T-helper 1 cell (primary cell): ENCODE measurements at regions not wholly inside any gene's neighbourhood (a gene's known extent, or its start where the extent isn't known, plus 50 kb on each side); places are given as distances from the start of the nearest gene placed in this dataset.
"Not testable (repeated sequence)": the region's sequence is repeated elsewhere in the genome, so short reads cannot be mapped to it uniquely, and the experiment has no call there.

ENCODE experiments used
- DNase-seq, 5 donors: peaks; one replicate each; pipeline ENCODE4 v3.0.0-alpha.2; 2012 to 2020

- no peak for DNase-seq
These were observed 143.0 kb upstream of the PITX1 start for GRCh38 chr5:135176991-135177390.

- DNase-seq, result no peak
These were observed 140.5 kb upstream of the PITX1 start for GRCh38 chr5:135174315-135175096.

DNA sequence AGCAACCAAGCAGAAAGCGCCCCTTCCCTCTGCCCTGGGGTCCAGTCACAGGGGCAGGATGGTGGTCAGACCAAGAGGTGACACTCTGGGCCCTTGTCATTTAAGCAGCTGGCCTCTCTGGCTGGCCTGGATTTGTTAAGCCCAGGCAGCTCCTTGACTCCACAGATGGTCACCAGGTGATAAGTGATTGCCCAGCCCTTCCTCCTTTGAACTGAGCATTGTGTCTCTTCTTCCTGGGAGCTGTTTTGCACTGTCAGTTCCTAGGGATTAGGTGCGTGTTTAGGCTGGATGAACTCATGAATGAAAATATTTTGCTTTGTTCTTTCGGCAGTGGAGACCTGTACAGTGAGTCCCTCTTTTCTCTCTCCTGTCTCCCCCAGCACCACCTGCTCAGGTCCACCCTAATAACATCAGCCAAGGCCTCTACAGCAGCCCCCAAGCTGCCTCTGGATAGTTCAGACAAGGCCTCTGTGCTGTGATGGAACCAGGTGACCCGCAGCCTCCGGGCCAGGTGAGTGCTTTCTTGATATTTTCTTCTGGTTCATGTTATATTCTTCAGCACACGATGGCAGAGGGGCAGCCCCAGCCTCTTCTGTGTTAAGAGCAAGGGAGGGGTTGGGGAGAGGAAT lies 139.7 kb upstream of the PITX1 start:
- no peak for DNase-seq

DNA sequence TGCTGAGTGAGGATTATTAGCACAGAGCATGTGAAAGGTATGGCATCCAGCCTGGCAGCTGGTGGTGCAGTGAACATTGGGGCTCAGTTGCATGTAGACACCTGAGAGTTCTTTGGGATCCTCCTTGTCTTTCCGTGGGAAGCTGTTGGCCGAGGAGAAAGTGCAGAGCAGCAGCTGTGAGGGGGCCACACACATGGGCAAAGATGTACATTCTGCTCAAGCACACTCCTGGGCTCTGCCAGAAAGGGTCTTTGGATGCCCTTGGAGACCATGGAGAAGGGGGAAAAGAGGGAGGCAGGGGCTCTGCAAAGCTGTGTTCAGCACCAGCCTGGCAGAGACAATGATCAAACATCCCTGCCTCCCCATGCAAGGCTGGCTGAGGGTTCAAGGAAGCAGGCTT lies 138.7 kb upstream of the PITX1 start:
- no peak for DNase-seq

- DNase-seq, result no peak
These were observed 137.3 kb upstream of the PITX1 start for GRCh38 chr5:135171336-135171735.

GRCh38 chr5:135170500-135170899 lies 136.5 kb upstream of the PITX1 start:
- DNase-seq, result no peak

GRCh38 chr5:135169753-135170152 lies 135.7 kb upstream of the PITX1 start:
- DNase-seq, result no peak

GRCh38 chr5:135167634-135168033 lies 133.6 kb upstream of the PITX1 start:
- no peak for DNase-seq

- DNase-seq, result not testable (repeated sequence)
These were observed 131.0 kb upstream of the PITX1 start for GRCh38 chr5:135164873-135165614.

GRCh38 chr5:135163964-135164363 lies 129.9 kb upstream of the PITX1 start:
- DNase-seq, result no peak

DNA sequence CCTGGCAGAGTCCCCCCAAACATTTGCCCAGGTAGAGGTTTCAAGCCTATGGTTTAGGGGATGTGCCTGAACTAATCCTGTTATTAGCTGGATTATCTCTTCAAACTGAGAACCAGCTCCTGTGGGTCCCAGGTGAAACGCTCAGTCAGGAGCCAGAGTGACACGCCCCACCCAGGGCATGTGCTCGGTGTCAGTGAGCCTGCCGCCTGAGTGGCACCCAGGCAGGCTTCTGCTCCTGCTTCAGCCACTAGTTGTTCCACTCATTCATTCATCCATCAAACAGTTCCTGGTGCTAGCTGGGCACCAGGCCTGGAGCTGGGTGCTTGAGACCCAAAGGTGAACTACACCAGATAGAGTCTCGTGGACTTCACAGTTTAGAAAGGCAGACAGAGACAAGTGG lies 129.4 kb upstream of the PITX1 start:
- no peak for DNase-seq

DNA sequence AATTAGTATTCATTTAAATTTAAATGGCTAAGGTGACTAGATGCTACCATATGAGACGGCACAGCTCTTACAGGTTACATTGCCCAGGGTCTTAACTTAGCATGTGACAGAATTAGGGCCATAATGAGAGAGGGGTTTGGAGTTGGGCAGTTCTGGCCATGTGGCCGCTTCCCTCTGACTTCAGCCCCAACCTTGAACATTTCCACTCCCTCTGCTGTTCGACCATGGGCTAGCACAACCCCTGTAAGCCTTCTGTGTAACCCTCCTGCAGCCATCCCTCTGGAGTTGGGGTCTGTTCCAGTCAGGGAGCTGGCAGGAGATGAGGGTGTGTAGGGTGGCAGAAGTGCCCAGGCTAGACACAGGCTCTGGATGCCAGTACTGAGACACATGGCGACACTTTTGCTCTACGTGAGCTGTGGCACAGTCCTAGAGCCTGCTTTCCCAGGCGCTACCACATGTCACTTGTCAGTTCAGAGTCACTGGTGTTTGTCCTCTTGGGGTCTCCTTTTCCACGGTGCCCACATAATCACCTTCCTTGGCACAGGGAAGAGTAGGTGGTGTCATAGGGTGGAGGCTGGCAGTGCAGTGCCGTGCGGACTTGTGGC lies 128.7 kb upstream of the PITX1 start:
- no peak for DNase-seq

- DNase-seq, result no peak
These were observed 127.2 kb upstream of the PITX1 start for GRCh38 chr5:135161221-135161620.

DNA sequence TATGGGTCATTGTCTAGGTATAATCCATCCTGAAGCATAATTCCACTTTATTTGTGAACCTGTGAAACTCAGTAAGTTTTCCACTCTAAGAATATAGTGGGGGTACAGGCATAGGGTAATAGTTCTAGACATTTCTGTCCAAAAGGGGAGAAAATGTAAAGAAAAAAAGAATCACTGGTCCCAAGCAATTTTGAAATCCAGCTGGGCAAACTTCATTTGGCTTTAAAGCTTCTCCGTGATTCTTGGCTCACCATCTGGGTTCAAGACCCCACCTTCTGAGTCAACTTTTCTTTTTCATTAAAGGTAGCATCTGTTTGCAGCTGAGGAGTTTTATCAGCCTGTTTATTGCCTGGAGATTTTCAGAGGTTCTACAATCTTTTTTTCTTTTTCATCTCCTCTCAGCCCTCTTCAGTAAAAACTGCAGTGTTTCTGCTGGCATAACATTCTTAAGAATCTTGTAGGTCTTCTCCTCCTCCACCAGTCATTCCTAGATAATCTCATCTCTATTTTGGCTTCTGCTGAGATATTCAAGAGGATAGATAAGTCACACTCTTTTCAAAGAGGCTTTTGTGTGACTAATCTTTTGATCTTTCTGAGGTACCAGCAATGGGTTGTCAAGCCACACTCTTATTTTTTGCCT lies 126.1 kb upstream of the PITX1 start:
- no peak for DNase-seq

GRCh38 chr5:135159626-135160025 lies 125.6 kb upstream of the PITX1 start:
- no peak for DNase-seq

DNA sequence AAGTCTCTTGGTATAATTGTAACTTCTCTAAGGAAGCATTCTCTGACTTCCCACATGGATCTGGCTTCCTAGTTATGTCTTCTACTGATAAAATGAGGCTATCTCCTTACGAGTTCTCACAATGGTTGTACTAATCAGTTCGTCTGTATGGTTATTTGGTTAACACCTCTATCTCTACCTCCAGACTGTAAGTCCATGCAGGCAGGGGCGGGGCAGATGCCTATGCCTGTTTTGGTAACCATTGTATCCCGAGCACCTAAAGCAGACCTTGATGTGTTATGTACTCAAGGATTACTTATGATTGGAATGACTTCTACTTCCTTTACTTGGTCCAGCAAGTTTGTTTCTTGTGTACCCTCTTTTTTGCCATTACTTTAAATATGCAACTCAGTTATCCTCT lies 125.0 kb upstream of the PITX1 start:
- DNase-seq, result no peak

DNA sequence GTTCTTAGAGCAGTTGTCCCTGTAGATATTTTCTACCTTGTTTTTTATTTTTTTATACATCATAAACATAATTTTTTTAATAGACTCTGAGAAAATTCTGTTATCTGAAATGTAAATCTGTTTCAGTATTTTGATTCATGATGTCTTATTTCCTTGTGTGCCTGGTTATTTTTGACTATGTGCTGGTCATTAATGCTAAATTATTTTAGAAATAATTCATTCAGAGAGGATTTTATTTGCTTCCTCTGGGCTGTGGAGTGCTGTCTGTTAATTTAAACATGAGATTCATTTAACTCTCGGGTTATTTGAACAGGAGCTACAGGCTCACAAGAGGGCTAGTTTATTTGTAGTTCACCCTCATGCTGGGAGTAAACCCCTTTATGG lies 124.3 kb upstream of the PITX1 start:
- no peak for DNase-seq

- DNase-seq, result no peak
These were observed 123.6 kb upstream of the PITX1 start for GRCh38 chr5:135157421-135158313.

GRCh38 chr5:135156715-135157404 lies 122.8 kb upstream of the PITX1 start:
- no peak for DNase-seq

GRCh38 chr5:135156337-135156714 lies 122.3 kb upstream of the PITX1 start:
- no peak for DNase-seq

DNA sequence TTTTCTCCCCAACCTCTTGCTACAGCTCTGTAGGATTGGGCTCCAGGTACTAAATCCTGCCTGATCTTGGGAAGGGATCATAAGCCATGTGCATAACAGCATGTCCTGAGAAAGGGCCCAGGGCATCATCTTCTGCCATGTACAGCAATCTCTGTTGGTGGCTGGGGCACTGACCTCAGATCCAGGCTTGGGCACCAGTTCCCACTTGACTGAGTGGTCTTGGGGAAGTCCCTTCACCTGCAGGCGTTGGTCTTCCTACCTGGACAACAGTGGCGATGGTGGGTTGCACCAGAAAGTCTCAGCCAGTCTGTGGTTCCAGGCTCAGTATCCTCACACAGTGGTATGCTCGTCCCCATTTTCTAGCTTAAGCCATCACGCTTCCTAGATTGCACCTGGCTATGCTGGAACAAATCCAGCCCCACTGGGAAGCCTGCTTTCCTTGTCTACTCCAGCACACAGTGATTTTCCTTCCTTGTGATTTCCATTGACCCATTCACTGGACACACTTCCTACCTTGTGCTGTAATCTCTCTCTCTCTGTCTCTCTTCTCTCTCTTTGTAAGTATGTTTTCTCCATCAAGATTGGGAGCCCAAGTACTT lies 121.7 kb upstream of the PITX1 start:
- DNase-seq, result no peak
